ENCODE measurements at regions not wholly inside any gene's neighbourhood (a gene's known extent, or its start where the extent isn't known, plus 50 kb on each side); places are given as distances from the start of the nearest gene placed in this dataset.

DNA sequence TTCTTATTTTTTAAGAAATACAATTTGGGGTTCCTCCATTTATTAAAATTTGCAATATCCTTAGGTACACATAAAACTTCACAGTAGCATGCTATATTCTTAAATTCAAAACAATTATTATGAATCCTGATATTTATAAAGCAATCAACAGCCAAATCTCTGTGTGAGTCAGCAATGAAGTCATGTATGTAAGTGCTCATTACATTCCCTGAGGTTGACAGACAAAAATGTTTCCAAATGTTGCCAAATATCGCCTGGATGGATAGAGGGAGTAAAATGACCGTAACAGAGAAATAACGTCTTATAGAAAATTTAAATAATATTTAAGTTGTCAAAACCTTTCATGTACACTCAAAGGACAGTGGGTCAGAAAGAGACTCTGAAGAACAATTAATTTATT, 220.0 kb downstream of the PCDH18 start:
- peak; percentile 5 for DNase-seq (ENCODE audit: low read depth)

DNA sequence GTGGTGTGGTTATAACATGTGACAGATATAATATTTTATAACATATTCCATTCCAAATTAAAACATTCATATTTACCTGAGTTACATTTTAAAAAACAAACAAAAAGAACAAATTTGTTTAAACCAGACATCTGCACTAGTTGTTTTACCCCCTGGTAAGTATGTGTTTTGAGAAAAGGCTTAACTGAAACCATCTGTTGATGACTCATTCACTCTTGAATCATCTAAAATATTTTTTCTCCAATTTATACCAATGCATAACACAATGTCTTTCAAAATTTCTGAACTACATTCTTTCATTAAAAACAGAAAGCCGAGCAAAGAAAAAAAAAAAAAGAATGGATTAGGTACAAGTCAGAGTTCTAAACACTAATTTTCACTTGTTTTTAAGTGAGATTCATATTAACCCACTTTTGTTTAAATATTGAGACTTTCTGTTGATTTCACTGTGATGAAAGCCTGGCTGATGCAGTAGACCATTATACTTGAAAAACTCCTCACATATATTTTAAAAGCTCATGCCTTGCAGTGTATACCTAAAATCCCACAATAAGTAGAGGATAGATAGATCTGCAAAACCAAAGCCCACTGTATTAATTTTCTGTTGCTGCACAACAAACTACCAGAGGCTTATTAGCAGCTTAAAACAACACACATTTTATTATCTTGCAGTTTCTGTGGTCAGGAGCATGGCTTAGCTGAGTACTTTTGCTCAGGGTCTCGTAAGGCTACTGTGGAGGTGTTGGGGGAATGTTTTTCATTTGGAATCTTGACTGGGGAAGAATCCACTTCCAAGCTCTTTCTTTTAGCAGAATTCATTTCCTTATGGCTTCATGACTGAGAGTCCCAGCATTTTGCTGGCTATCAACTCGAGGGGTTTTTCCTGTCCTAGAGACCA, 221.5 kb downstream of the PCDH18 start:
- peak; percentile 55 for DNase-seq (ENCODE audit: low read depth)

DNA sequence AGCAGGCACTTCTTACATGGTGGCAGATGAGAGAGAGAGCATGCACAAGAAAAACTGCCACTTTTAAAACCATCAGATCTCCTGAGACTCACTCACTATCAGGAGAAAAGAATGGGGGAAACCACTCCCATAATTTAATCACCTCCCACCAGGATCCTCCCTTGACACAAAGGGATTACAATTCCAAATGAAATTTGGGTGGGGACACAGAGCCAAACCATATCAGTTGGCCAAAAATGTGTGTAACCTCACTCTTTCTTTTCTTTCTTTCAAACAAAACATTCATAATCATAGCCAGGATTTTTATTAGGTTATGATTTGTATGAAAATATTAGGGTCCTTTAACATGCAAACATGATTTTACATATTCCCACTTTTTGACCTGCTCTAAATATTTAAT, 222.1 kb downstream of the PCDH18 start:
- peak; percentile 7 for DNase-seq (ENCODE audit: low read depth)

DNA sequence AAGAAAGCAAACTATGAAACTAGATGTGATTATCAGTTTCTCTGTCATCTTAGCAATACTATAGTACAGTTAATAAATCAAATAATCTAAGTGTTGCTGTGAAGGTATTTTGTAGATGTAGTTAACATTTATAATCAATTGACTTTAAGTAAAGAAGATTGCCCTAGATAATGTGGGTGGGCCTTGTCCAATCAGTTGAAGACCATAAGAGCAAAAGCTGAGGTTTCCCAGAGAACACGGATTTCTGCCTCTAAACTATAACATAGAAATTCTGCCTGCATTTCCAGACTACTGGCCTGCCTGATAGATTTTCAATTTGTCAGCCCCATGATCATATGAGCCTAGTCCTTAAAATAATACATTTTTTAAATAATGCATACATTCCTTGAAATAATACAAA, 222.9 kb downstream of the PCDH18 start:
- no peak for DNase-seq (ENCODE audit: low read depth)

DNA sequence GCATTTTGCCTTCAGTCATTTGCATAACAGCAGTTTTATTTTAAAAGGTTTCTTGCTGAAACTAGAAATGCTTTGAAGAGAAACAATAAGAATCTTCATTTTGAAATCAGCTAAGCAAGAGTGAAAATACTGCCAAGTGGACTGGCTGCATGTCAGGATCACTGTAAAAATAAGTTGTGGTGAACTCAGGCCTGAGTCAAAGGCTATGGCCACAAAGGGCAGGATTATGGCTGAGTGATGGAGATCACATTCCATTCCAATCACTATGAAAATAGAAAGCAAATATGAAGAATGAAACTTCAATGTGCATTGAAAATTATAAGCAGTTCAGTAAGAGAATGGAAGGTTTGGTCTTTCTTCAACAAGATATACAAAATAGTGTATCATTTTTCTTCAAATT, 224.5 kb downstream of the PCDH18 start:
- peak; percentile 52 for DNase-seq (ENCODE audit: low read depth)

GRCh38 chr4:137300776-137301175, 231.5 kb downstream of the PCDH18 start:
- DNase-seq (ENCODE audit: low read depth) = no peak

DNA sequence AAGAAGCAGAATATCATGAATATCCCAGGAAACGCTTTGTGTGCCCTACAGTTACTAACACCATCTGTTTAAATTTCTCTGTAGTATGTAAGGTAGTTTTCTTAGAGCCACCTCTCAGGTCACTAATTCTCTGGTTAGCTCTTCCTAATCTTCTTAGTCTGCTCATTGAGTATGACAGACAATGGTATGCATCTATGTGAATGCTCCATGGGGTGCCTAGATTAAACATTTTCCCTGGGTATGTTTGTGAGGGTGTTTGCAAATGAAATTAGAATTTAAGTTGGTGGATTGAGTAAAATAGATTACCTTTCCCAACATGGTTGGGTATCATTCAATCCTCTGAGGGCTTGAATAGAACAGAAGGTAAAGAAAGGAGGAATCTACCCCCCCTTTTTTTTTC, 233.0 kb downstream of the PCDH18 start:
- DNase-seq (ENCODE audit: low read depth) = no peak

GRCh38 chr4:137293281-137293680, 239.0 kb downstream of the PCDH18 start:
- DNase-seq (ENCODE audit: low read depth) = no peak

DNA sequence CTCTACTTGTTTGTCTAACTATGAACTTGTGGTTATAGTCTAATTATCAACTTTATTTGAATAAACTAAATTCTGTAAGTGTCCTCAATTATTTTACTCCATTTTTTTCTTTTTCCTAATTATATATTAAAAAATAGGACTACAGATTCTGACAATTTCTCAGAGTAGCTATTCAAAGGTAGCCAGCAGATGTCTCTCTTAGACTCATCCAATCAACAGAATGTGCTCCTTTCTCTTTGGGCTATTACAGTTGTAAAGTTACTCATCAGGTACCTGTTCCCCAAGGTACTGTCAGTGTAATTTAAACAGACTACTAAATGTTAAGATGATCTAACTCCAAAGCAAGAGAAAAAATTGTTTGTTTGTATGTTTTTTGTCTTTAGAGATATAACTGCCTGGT, 248.6 kb downstream of the PCDH18 start:
- no peak for DNase-seq (ENCODE audit: low read depth)

GRCh38 chr4:137278431-137278830, 253.9 kb downstream of the PCDH18 start:
- DNase-seq (ENCODE audit: low read depth) = no peak

GRCh38 chr4:137274404-137274803, 257.9 kb downstream of the PCDH18 start:
- peak; percentile 7 for DNase-seq (ENCODE audit: low read depth)

GRCh38 chr4:137267024-137267423, 265.3 kb downstream of the PCDH18 start:
- peak; percentile 35 for DNase-seq (ENCODE audit: low read depth)

GRCh38 chr4:137266511-137266910, 265.8 kb downstream of the PCDH18 start:
- peak; percentile 14 for DNase-seq (ENCODE audit: low read depth)

- no peak for DNase-seq (ENCODE audit: low read depth)
These were observed 269.1 kb downstream of the PCDH18 start for GRCh38 chr4:137263206-137263605.

DNA sequence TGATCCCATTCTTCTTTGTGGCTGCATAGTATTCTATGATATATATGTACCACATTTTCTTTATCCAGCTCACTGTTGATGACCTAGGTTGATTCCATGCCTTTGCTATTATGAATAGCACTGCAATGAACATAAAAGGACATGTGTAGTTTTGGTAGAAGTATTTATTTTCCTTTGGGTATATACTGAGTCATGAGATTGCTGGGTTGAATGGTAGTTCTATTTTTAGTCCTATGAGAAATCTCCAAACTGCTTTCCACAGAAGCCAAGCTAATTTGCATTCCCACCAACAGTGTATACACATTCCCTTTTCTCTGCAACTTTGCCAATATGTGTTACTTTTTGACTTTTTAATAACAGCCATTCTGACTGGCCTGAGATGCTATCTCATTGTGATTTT, 278.3 kb downstream of the PCDH18 start:
- DNase-seq (ENCODE audit: low read depth) = peak; percentile 39

DNA sequence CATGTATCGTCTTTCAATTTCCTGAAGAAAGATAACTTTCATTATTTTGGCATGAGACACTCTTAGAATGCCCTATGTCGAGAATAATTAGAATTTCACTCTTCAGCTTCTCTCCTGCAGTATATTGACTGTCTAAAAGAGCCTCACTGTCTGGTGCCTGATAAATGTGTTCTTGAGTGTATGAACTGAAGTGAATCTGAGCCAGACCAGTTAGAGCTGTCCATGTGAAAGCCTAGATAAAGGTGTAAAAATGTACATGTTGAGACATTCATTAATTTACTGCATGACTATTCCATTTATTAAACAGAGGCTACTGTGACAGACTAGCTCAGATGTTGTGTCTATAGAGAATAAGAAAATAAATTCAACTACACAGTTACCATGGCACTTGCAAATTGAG, 283.2 kb downstream of the PCDH18 start:
- no peak for DNase-seq (ENCODE audit: low read depth)

- DNase-seq (ENCODE audit: low read depth) = no peak
These were observed 293.7 kb downstream of the PCDH18 start for GRCh38 chr4:137238456-137239162.

DNA sequence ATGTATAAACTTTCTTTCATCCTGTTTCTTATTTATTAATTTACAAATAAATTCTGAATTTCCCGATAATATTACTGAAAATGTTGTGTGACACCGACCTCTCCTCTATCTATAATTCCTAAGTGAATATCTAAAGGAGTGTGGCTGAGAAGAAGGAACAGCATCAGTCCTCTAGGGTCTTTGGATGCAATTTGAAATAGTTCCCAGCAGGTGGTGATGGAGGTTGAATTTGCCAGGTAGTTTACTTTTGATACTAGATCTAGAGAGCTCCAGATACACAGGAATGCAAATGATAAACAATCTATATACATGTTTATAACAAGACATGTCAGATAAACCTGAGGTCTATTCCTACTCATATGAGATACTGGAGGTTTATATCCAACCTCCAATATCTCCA, 305.4 kb downstream of the PCDH18 start:
- peak; percentile 4 for DNase-seq (ENCODE audit: low read depth)

DNA sequence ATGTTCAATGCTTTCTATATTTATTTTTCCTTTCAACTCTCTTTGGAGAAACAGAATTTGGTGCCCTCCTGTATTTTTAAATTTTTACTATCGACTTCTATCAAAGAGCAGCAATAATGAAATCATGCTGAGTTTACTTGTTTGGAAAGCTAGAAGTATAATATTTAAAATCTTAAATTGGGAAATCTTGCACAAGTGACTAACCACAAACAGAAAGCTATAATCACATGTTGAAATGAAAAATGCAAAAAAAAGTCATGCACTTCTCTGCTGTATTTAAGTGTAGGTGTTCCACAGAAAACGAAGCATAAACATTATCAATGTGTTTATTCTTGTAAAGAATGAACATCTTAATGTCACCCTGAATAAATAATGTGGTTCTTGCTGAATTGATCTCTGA, 306.1 kb downstream of the PCDH18 start:
- DNase-seq (ENCODE audit: low read depth) = no peak

DNA sequence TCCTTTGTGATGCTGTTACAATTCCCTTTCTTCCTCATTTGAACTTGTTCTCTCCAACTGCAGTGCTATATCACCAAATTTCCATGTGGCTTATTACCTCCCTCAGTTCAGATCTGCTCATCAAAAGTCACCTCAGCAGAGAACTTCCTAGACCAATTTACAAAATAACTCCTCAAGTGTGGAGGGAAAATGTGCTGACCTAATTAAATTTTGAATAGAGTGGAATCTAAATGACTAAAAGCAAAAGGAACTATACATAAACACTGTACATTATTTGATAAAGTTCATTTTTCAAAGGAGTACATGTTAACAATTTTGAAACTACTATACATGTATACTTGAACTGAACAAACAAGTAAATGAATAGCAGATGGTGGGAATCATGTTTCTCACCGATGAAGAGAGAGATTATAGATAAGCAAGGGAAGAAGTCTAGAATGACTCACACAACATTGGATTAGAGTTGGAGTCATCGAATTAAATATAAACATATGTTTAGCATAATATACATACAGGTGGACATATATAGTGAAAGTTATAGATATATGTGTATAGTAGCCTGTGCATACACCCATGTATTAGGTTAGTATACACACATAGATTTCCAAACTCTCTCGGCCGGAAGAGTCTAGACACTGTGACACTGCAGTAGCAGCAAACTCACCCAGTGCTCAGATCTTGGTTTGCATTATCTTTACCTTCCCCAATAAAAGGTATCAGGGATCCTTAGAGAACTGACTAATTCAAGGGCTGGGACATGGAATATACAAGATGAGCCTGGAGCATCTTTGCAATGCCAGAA, 318.7 kb downstream of the PCDH18 start:
- no peak for DNase-seq (ENCODE audit: low read depth)

- no peak for DNase-seq (ENCODE audit: low read depth)
These were observed 319.7 kb downstream of the PCDH18 start for GRCh38 chr4:137212601-137213000.

DNA sequence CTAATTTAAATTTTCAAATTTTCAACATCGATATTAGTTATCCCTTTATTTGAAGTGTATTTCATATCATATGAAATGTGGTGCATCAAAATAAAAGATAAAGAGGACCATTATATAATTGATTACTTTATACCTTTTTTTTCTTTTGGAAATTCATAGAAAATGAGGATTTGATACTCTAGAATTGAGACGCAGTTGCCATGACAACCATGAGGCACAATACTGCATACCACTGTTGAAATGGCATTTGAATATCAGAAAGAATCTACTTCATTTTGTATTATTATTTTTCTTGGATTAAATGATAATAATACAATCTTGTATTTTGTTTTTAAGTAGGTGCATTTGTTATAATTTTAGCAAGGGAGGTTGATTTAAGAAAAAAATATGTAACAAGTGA, 323.1 kb downstream of the PCDH18 start:
- DNase-seq (ENCODE audit: low read depth) = no peak

Measured in M059J (cell line).